GM12864 (cell line): ENCODE measurements at regions not wholly inside any gene's neighbourhood (a gene's known extent, or its start where the extent isn't known, plus 50 kb on each side); places are given as distances from the start of the nearest gene placed in this dataset.

ENCODE experiments used
- DNase-seq: peaks from one replicate; pipeline ENCODE4 v3.0.0-alpha.2; 2011; ENCODE audit warnings: low read depth
- H3K4me3 ChIP-seq: 2 replicates; pipeline ENCODE4 v1.5.1; 2011; ENCODE audit warnings: mild to moderate bottlenecking, low read depth, low read length, control low read depth
- CTCF ChIP-seq: IDR thresholded peaks from 2 replicates; pipeline ENCODE4 v1.5.1; 2011; ENCODE audit warnings: low read depth, mild to moderate bottlenecking, moderate library complexity, low read length, control low read depth, inconsistent platforms; ENCODE audit errors: missing control alignments

GRCh38 chr4:89653012-89653411 lies 183.9 kb downstream of the SNCA start:
- TF ChIP-seq CTCF, result no peak
- no peak for DNase-seq
- H3K4me3 ChIP-seq, result no peak overlapping the region

GRCh38 chr4:89645482-89645881 lies 191.5 kb downstream of the SNCA start:
- no peak for DNase-seq
- H3K4me3 ChIP-seq, result no peak overlapping the region
- TF ChIP-seq CTCF, result no peak

- no peak for DNase-seq
- TF ChIP-seq CTCF, result no peak
- no peak overlapping the region for H3K4me3 ChIP-seq
Measured at GRCh38 chr4:89641367-89641687, 195.6 kb downstream of the SNCA start.

GRCh38 chr4:89640620-89641366 lies 196.2 kb downstream of the SNCA start:
- no peak for DNase-seq
- no peak for TF ChIP-seq CTCF
- no peak overlapping the region for H3K4me3 ChIP-seq

- no peak overlapping the region for H3K4me3 ChIP-seq
- TF ChIP-seq CTCF, result no peak
- DNase-seq, result no peak
Measured at GRCh38 chr4:89639395-89639794, 197.6 kb downstream of the SNCA start.

GRCh38 chr4:89625599-89626293 lies 211.2 kb downstream of the SNCA start:
- no peak for DNase-seq
- H3K4me3 ChIP-seq, result no peak overlapping the region
- no peak for TF ChIP-seq CTCF

GRCh38 chr4:89619206-89619962 lies 217.6 kb downstream of the SNCA start:
- no peak for TF ChIP-seq CTCF
- no peak overlapping the region for H3K4me3 ChIP-seq
- no peak for DNase-seq
